SK-N-SH treated with all-trans-retinoic acid at 6 μM for 48 hours (cell line): ENCODE measurements at regions not wholly inside any gene's neighbourhood (a gene's known extent, or its start where the extent isn't known, plus 50 kb on each side); places are given as distances from the start of the nearest gene placed in this dataset.

Source experiments
- ARNTL ChIP-seq: fragments of 450-650 bp; formaldehyde crosslinking; IDR thresholded peaks from 2 replicates; pipeline ENCODE4 v1.5.0; 2020; ENCODE audit warnings: low read depth, mild to moderate bottlenecking, moderate library complexity, borderline replicate concordance
- BACH2 ChIP-seq: fragments of 250-450 bp; sonication (Bioruptor Pico); IDR thresholded peaks from 2 replicates; pipeline ENCODE4 v1.9.0; 2021; ENCODE audit warnings: mild to moderate bottlenecking, borderline replicate concordance
- GLIS3 ChIP-seq: fragments of 250-450 bp; sonication (Bioruptor Pico); IDR thresholded peaks from 2 replicates; pipeline ENCODE4 v1.5.0; 2020; ENCODE audit warnings: mild to moderate bottlenecking, moderate library complexity
- OSR1 ChIP-seq: fragments of 250-450 bp; sonication (Bioruptor Pico); IDR thresholded peaks from 2 replicates; pipeline ENCODE4 v1.8.0; 2022; ENCODE audit warnings: moderate library complexity, mild to moderate bottlenecking, inconsistent platforms
- POU6F1 ChIP-seq: fragments of 250-450 bp; sonication (Bioruptor Pico); IDR thresholded peaks from 2 replicates; pipeline ENCODE4 v1.8.0; 2021; ENCODE audit warnings: low read depth, mild to moderate bottlenecking, moderate library complexity, borderline replicate concordance
- PPARA ChIP-seq: fragments of 250-450 bp; sonication (Bioruptor Pico); IDR thresholded peaks from 2 replicates; pipeline ENCODE4 v1.5.0; 2020; ENCODE audit warnings: mild to moderate bottlenecking, borderline replicate concordance
- RARB ChIP-seq: fragments of 250-450 bp; sonication (Bioruptor Pico); IDR thresholded peaks from 2 replicates; pipeline ENCODE4 v1.8.0; 2021; ENCODE audit warnings: mild to moderate bottlenecking, moderate library complexity
- TCF4 ChIP-seq: fragments of 250-450 bp; sonication (Bioruptor Pico); IDR thresholded peaks from 2 replicates; pipeline ENCODE4 v1.8.0; 2021; ENCODE audit warnings: mild to moderate bottlenecking, moderate library complexity, borderline replicate concordance
- ZFP30 ChIP-seq: fragments of 450-650 bp; formaldehyde crosslinking; IDR thresholded peaks from 2 replicates; pipeline ENCODE4 v1.5.0; 2022; ENCODE audit warnings: mild to moderate bottlenecking, moderate library complexity

- no peak for TF ChIP-seq POU6F1 (CRISPR knock-in tag)
- TF ChIP-seq ARNTL (CRISPR knock-in tag) = no peak
- TF ChIP-seq BACH2 = no peak
- TF ChIP-seq TCF4 (CRISPR knock-in tag) = no peak
- TF ChIP-seq GLIS3 = no peak
- TF ChIP-seq ZFP30 (CRISPR knock-in tag) = no peak
- no peak for TF ChIP-seq OSR1 (CRISPR knock-in tag)
- no peak for TF ChIP-seq PPARA (CRISPR knock-in tag)
- TF ChIP-seq RARB (CRISPR knock-in tag) = no peak
These were observed 339.2 kb upstream of the MEOX2 start for GRCh38 chr7:16025696-16026095.
